Gastrocnemius medialis (tissue), 4 donors: ENCODE measurements at regions not wholly inside any gene's neighbourhood (a gene's known extent, or its start where the extent isn't known, plus 50 kb on each side); places are given as distances from the start of the nearest gene placed in this dataset.

Experiments used
- POLR2A ChIP-seq, 2 donors: fragments of 450-650 bp; IDR thresholded peaks; one replicate each; pipeline ENCODE4 v1.6.1; 2017; ENCODE audit warnings: antibody characterized with exemption in 2 of 2, mild to moderate bottlenecking in 2 of 2, moderate library complexity in 2 of 2
- TF ChIP-seq, protein P1 (sequence below), 5 experiments: fragments of 450-650 bp in 3 of 5; fragments of 200-600 bp in 2 of 5; sonication (generic) in 2 of 5; IDR thresholded peaks in 4 of 5; conservative IDR thresholded peaks in 1 of 5; 1 replicate in 4 of 5; 2 replicates in 1 of 5; pipeline ENCODE4 v1.5.1; 2016 to 2019; ENCODE audit warnings: antibody characterized with exemption in 5 of 5, mild to moderate bottlenecking in 3 of 5, moderate library complexity in 3 of 5

GRCh38 chr2:224098481-224099230 is 59.6 kb upstream of the SERPINE2 start:
- TF ChIP-seq, protein P1, sequence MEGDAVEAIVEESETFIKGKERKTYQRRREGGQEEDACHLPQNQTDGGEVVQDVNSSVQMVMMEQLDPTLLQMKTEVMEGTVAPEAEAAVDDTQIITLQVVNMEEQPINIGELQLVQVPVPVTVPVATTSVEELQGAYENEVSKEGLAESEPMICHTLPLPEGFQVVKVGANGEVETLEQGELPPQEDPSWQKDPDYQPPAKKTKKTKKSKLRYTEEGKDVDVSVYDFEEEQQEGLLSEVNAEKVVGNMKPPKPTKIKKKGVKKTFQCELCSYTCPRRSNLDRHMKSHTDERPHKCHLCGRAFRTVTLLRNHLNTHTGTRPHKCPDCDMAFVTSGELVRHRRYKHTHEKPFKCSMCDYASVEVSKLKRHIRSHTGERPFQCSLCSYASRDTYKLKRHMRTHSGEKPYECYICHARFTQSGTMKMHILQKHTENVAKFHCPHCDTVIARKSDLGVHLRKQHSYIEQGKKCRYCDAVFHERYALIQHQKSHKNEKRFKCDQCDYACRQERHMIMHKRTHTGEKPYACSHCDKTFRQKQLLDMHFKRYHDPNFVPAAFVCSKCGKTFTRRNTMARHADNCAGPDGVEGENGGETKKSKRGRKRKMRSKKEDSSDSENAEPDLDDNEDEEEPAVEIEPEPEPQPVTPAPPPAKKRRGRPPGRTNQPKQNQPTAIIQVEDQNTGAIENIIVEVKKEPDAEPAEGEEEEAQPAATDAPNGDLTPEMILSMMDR (IDR thresholded peaks at IDR 0.05 in 4 of 5, conservative IDR thresholded peaks at IDR 0.05 in 1 of 5) = no peak
- no peak for TF ChIP-seq POLR2A (IDR thresholded peaks at IDR 0.05)
